Gastrocnemius medialis (tissue), 4 donors: ENCODE measurements at regions not wholly inside any gene's neighbourhood (a gene's known extent, or its start where the extent isn't known, plus 50 kb on each side); places are given as distances from the start of the nearest gene placed in this dataset.

Experiments used
- ATAC-seq, 2 donors: fragments of 150-250 bp; one replicate each; pipeline ENCODE4 v1.9.1; 2016
- DNase-seq, 2 donors: peaks; one replicate each; pipeline ENCODE4 v3.0.0-alpha.2; 2019
- H3K27ac ChIP-seq, 4 donors: fragments of 200-600 bp; sonication (generic); 1 replicate in 1 of 4; 2 replicates in 3 of 4; pipeline ENCODE4 v1.5.1; 2016 to 2018; ENCODE audit warnings: mild to moderate bottlenecking in 2 of 4, moderate library complexity in 1 of 4
- H3K27me3 ChIP-seq, 3 donors: fragments of 200-600 bp; sonication (generic) in 2 of 3; 1 replicate in 1 of 3; 2 replicates in 2 of 3; pipeline versions ENCODE4 v1.5.1 to v1.6.0; 2016 to 2019; ENCODE audit warnings: mild to moderate bottlenecking in 1 of 3, moderate library complexity in 1 of 3
- H3K36me3 ChIP-seq, 2 donors: fragments of 200-600 bp; sonication (generic) in 1 of 2; one replicate each; pipeline ENCODE4 v1.5.1; 2017 to 2018
- H3K4me1 ChIP-seq, 2 donors: fragments of 200-600 bp; sonication (generic) in 1 of 2; one replicate each; pipeline ENCODE4 v1.5.1; 2016 to 2017; ENCODE audit warnings: mild to moderate bottlenecking in 2 of 2
- H3K4me3 ChIP-seq, 4 donors: fragments of 200-600 bp; sonication (generic) in 3 of 4; 1 replicate in 1 of 4; 2 replicates in 3 of 4; pipeline ENCODE4 v1.5.1; 2016 to 2019; ENCODE audit warnings: mild to moderate bottlenecking in 2 of 4
- H3K9me3 ChIP-seq, 3 donors: fragments of 200-600 bp; sonication (generic) in 2 of 3; 1 replicate in 1 of 3; 2 replicates in 2 of 3; pipeline ENCODE4 v1.5.1; 2016 to 2019
- POLR2A ChIP-seq, 2 donors: fragments of 450-650 bp; IDR thresholded peaks; one replicate each; pipeline ENCODE4 v1.6.1; 2017; ENCODE audit warnings: antibody characterized with exemption in 2 of 2, mild to moderate bottlenecking in 2 of 2, moderate library complexity in 2 of 2
- in situ Hi-C, 4 donors: fragments of 200-750 bp; cut with MboI; loops; one replicate each; pipeline versions ENCODE4 v1.15.0 to v1.8.0; 2017; ENCODE audit warnings: low sequenced_read_pairs in 4 of 4
- intact Hi-C: fragments of 100-400 bp; cut with DNase I; formaldehyde crosslinking; loops from one replicate; pipeline ENCODE4 v1.15.1; 2023; ENCODE audit warnings: low total_unique reads
- TF ChIP-seq, protein P1 (sequence below), 5 experiments: fragments of 450-650 bp in 3 of 5; fragments of 200-600 bp in 2 of 5; sonication (generic) in 2 of 5; IDR thresholded peaks in 4 of 5; conservative IDR thresholded peaks in 1 of 5; 1 replicate in 4 of 5; 2 replicates in 1 of 5; pipeline ENCODE4 v1.5.1; 2016 to 2019; ENCODE audit warnings: antibody characterized with exemption in 5 of 5, mild to moderate bottlenecking in 3 of 5, moderate library complexity in 3 of 5

DNA sequence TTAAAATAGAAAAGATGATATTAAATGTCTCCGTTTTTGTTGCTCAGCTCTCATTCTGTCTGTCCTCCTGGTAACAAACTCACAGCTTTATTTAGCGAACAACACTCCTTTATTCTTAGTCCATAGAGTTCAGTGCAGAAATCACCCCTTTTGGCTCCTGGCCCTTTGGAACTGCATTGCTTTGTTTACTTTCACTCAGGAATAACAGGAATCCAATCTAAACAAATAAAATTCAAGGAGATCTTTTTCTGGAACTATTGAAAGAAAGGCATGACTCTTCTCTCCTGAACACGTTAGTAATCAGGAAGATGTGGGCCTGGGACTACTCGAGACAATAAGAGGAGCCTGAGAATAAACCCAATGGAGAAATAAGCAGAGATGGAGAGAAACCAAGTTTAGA is 409.2 kb downstream of the DIPK2A start:
- no peaks in the 10 kb centered on the region for H3K36me3 ChIP-seq
- intact Hi-C loops (no loop called here), in situ Hi-C loops (no loop called here)
- H3K9me3 ChIP-seq = no peaks in the 10 kb centered on the region
- H3K4me3 ChIP-seq = no peak overlapping the region
- DNase-seq (no peak), ATAC-seq (no peak)
- no peaks in the 10 kb centered on the region for H3K4me1 ChIP-seq
- no peak overlapping the region for H3K27ac ChIP-seq
- no peaks in the 10 kb centered on the region for H3K27me3 ChIP-seq
- TF ChIP-seq POLR2A (IDR thresholded peaks at IDR 0.05) = no peak
- TF ChIP-seq, protein P1, sequence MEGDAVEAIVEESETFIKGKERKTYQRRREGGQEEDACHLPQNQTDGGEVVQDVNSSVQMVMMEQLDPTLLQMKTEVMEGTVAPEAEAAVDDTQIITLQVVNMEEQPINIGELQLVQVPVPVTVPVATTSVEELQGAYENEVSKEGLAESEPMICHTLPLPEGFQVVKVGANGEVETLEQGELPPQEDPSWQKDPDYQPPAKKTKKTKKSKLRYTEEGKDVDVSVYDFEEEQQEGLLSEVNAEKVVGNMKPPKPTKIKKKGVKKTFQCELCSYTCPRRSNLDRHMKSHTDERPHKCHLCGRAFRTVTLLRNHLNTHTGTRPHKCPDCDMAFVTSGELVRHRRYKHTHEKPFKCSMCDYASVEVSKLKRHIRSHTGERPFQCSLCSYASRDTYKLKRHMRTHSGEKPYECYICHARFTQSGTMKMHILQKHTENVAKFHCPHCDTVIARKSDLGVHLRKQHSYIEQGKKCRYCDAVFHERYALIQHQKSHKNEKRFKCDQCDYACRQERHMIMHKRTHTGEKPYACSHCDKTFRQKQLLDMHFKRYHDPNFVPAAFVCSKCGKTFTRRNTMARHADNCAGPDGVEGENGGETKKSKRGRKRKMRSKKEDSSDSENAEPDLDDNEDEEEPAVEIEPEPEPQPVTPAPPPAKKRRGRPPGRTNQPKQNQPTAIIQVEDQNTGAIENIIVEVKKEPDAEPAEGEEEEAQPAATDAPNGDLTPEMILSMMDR (IDR thresholded peaks at IDR 0.05 in 4 of 5, conservative IDR thresholded peaks at IDR 0.05 in 1 of 5) = no peak

DNA sequence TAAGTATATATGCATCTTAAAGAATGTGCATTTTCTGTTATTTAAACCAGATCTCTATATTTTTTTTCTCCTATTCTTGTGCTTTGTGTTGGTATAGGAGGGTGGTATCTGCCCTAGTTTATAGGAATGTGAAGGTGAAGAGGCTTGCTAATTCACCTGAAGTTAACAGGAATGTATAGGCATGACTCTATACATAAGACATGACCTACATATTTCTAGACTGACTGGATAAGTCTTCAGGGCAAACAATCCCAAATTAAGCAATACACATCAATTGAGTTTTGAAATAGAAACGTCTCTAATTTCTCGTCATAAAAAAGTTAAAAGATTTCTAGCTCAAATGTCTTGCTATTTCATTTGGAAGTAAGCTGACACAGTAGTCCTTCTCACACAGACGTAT is 410.0 kb downstream of the DIPK2A start:
- no peaks in the 10 kb centered on the region for H3K9me3 ChIP-seq
- TF ChIP-seq, protein P1 (IDR thresholded peaks at IDR 0.05 in 4 of 5, conservative IDR thresholded peaks at IDR 0.05 in 1 of 5) = no peak
- no peak for TF ChIP-seq POLR2A (IDR thresholded peaks at IDR 0.05)
- intact Hi-C loops = no loop called here
- H3K4me1 ChIP-seq = no peaks in the 10 kb centered on the region
- no peak for ATAC-seq
- DNase-seq = no peak
- no peak overlapping the region for H3K4me3 ChIP-seq
- H3K27me3 ChIP-seq = no peaks in the 10 kb centered on the region
- H3K36me3 ChIP-seq = no peaks in the 10 kb centered on the region
- no peak overlapping the region for H3K27ac ChIP-seq
- in situ Hi-C loops = no loop called here

DNA sequence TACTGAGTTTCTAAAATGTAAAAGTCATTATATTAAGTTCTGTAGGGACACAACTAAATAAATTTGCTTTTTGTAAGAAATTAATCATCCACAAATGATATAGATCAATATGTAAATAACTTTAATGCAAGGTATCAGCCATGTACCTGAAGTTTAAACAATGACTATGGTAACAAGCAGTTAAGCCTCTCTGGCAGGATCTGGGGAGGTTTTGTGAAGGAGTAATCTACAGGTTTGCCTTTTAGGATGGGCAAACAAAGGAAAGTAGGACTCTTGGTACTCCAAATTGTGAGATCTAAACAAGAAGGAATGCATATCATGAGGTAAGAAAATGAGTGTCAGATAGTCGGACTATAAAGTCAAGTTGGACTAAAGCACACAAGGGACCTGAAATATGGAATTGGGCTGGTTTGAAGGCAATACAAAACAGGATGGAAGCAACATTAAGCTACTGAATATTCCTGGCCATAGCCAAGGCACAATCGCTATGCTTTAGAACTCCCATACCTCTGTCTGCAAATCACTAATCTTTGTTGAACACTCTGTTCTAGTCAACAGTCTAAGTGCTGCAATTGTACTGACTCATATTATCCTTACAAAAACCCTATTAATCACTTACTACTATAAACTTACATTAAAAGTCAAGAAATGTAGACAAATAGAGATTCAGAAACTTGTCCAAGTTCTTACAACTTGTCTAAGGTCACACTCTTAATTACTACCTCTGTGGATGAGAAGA is 412.8 kb downstream of the DIPK2A start:
- Histone ChIP-seq H3K36me3 (no peaks in the 10 kb centered on the region), H3K27ac (no peak overlapping the region), H3K27me3 (no peaks in the 10 kb centered on the region), H3K4me1 (no peaks in the 10 kb centered on the region), H3K9me3 (no peaks in the 10 kb centered on the region), H3K4me3 (no peak overlapping the region)
- TF ChIP-seq, protein P1 (IDR thresholded peaks at IDR 0.05 in 4 of 5, conservative IDR thresholded peaks at IDR 0.05 in 1 of 5) = no peak
- no peak for TF ChIP-seq POLR2A (IDR thresholded peaks at IDR 0.05)
- intact Hi-C loops (no loop called here), in situ Hi-C loops (no loop called here)
- ATAC-seq = no peak
- DNase-seq = no peak

DNA sequence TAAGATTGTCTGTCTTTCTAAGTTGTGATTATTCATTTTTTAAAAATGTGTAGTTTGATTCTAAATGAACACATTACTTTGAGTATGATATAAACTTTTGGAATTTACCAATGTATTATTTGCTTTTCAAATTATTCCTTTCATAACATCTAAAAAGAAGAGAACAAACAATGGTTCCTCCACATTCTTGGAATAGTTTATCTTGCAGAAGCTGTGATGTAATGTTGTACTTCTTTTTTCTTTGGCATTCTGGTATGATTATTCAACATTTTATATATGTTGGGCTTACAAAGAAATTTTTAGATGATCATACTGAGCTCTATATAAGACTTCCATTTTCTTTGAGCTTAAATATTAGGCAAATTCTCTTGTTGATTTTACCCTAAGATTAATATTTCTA is 419.2 kb downstream of the DIPK2A start:
- no peaks in the 10 kb centered on the region for H3K27me3 ChIP-seq
- H3K9me3 ChIP-seq = no peaks in the 10 kb centered on the region
- TF ChIP-seq, protein P1 (IDR thresholded peaks at IDR 0.05 in 4 of 5, conservative IDR thresholded peaks at IDR 0.05 in 1 of 5) = no peak
- no peak for TF ChIP-seq POLR2A (IDR thresholded peaks at IDR 0.05)
- H3K36me3 ChIP-seq = no peaks in the 10 kb centered on the region
- DNase-seq (no peak), ATAC-seq (no peak)
- intact Hi-C loops = no loop called here
- H3K27ac ChIP-seq = no peak overlapping the region
- no peak overlapping the region for H3K4me3 ChIP-seq
- in situ Hi-C loops = no loop called here
- no peaks in the 10 kb centered on the region for H3K4me1 ChIP-seq

DNA sequence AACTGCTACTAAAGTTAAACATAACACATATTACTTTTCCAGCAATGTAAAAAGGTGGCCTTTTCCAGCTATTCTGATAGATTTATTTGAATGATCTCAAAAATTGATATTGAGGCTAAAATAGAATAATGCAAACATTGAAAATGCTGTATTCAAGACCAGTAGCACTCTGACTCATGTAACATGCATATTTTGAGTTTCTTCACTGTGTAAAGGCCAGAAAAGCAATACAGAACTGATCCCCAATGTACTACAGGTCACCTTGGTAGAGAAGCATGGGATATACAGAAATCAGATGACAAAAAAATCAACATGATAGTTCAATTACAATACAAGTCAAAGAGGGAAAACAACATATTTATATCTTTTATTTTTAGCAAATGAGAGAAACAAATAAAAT is 419.6 kb downstream of the DIPK2A start:
- no peak overlapping the region for H3K27ac ChIP-seq
- no peaks in the 10 kb centered on the region for H3K4me1 ChIP-seq
- intact Hi-C loops (no loop called here), in situ Hi-C loops (no loop called here)
- no peak for TF ChIP-seq POLR2A (IDR thresholded peaks at IDR 0.05)
- TF ChIP-seq, protein P1 (IDR thresholded peaks at IDR 0.05 in 4 of 5, conservative IDR thresholded peaks at IDR 0.05 in 1 of 5) = no peak
- no peak for ATAC-seq
- no peak for DNase-seq
- H3K4me3 ChIP-seq = no peak overlapping the region
- H3K27me3 ChIP-seq = no peaks in the 10 kb centered on the region
- no peaks in the 10 kb centered on the region for H3K9me3 ChIP-seq
- no peaks in the 10 kb centered on the region for H3K36me3 ChIP-seq
